NCI-H1105 (cell line): ENCODE measurements at regions not wholly inside any gene's neighbourhood (a gene's known extent, or its start where the extent isn't known, plus 50 kb on each side); places are given as distances from the start of the nearest gene placed in this dataset.

Experiments
- DNase-seq: peaks from one replicate; lab custom pipeline; 2025; lab: John Stamatoyannopoulos, UW

DNA sequence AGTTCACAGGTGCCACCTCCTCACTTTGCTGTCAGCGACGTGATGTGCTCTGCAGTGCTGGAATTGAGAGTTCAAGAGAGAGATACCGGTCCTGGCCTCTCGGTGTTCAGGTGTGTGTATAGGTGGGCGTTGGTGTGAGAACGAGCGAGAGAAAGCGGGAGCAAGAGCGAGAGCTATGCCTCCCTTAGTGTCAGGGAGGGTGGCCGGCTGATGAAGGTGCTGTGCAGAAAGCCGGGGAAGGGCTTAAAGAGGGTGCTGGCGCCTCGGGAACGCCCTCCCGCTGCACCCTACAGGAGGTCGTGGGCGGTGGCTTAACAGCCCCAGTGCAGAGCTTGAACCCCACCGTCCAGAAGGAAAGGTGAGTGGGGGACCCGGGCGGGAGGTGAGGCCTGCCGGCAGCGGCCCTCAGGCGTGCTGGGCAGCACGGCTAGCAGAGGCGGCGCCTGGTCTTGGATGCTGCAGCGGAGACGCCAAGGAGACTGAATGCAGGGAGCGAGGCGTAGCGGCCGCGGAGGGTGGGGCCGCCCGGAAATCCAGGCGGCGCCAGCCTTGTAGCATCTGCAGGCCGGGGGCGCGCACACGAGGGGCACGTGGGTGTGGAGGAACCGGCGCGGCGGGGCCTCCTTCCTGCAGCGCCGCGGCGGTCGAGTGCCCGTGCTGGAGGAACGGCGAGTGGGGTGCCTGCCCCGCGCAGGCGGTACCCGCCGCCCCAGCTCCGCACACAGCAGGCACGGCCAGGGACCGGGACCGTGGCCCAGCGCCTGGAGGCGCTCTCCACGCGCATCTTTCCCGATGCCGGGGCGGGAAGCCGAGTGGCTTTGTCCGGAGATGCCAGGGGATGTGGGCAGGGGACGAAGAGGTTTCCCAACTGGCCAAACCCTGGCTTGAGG, 246.8 kb upstream of the TOPAZ1 start:
- peak; percentile 48 for DNase-seq

DNA sequence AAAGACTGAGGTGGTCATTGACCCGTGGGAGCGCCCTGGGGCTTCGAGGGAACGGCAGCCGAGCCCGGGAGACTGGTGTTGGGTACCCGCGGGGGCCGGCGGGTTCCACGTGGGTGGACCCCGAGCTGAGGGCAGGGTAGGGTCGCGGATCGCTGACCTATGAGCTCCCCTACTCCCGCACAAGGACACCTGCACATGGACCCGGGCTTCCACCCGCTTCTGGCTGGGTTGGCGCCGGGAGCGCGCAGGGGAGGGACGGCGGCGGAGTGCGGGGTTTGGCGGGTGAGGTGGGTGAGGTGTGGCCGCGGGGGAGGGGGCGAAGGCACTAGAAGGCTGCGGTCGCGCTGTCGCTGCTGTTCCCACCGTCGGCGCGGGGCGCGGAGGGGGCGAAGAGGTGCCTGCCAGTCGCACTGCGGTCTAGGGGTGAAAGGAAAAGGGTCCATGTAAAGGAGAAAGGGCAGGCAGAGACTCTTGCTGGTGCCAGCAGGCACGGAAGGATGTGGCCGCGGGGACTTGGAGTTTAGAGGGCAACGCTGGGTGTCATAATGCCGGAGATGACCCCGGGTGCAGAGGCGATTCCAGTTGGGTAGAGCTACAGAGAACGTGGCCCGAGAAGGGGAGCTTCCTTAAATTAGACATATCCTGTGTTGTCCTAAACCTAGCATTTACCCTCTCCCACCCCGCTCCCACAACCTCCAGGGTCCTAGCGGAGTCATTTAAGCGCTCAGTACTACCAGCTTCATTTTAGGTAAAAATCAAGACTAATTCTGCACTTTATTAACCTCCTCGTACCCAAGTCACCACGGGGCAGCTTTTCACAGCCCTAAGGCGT, 245.9 kb upstream of the TOPAZ1 start:
- peak; percentile 7 for DNase-seq

DNA sequence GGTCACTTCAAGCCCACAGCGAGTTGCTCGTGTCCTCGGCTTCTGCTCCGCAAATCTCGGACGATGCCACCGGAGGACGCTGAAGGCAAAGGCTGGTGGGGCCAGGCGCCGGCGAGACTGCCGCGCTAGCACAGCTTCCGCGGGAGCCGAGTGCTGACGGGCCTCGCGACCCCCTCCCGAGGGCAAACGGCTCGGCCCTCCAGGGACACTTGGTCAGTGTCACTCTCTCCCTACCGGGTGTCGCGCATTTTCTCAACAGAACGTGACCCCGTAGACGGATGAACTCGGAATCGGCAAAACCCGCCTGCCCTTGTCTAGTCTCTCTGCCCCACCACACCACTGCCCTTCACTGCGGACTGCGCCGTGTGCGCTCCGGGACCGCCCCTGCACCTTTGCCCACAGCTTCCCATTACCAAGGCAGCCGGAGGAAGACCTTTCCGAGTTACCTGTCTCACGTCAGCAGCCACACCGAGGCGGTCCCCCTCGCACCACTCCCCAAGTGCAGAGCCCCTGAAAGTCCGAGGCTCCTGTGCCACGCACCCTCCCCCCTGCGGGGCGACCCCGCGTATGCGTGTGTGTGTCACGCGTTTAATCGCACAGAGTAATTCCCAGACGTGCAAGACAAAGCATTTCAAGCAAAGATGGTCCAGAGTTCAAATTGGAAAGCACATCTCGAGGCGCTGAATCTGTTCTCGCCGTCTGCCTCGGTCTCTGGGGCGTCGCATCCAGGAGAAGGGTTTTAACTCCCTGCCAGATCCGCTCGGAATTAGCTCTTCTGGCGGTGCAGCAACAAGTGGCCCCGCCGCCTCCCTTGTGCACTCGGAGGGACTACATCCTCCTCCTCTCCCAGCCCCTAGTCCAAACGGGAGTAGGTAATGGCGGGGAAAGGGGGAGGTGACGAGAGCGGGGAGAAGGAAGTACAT, 245.0 kb upstream of the TOPAZ1 start:
- peak; percentile 32 for DNase-seq

DNA sequence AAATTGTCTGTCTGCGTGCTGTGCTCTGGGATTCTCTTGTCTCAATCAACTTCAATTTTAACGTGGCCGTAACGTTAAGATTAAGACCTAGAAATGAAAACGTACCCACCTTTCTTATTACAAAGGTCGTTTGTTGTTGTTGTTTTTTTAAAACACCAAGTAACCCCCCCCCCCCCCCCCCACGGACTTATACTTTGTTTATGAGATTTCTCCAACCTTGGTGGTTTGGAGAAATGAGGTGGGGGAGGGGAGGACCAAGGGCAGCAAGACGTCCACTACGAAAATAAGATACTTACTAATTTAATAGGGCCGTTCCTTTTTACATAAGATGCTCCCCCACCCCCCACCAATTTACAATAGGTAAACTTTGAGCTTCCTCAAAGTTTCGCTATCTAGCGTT, 244.4 kb upstream of the TOPAZ1 start:
- DNase-seq: no peak

DNA sequence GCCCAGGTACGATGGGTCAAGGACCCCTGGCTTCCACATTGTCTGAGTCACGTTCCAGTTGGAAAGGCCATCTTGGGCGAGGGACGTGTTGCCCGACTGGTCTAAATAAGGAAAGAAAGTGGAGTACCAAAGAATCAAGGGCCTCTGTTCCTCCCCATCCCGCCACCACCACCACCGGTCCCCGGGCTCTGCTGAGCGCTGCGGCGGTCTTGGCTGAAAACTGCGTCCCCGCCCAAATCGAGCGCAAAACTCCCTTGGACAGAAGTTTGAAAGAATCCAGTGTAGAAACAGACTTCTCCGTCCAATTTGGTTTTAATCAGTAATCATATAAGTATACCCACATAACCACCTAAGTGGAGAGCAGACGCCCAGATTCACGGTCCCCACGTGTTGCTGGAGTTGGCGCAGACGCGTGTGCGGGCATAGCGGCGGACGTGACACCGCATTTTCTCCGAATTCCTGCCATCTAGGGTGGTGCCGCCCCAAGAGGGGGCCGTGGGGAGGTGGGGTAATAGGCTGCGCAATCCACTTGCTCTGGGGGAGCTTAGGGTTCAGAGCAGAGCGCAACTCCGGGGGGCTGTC, 243.8 kb upstream of the TOPAZ1 start:
- DNase-seq: no peak

DNA sequence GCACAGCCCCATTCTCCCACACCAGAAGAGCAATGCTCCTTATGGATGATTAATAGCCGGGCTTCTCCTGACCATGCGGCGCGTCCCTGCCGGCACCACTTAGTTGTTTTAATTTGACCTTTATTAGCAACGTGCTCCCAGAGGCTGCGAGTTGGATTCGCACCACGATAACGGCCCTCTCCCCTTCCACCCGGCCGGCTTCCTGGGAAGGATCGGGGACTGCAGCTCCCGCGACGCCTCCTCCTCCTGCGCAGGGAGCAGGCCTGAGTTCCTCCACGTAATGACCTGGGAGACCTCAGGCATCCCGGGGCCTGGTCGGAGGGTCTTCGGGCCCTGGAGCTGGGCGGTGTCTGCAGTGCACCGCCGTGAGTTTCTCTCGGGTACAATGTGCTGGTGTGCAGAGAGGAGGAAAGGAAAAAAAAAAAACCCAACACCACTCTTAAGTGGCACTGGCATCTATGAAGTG, 243.3 kb upstream of the TOPAZ1 start:
- DNase-seq: no peak

DNA sequence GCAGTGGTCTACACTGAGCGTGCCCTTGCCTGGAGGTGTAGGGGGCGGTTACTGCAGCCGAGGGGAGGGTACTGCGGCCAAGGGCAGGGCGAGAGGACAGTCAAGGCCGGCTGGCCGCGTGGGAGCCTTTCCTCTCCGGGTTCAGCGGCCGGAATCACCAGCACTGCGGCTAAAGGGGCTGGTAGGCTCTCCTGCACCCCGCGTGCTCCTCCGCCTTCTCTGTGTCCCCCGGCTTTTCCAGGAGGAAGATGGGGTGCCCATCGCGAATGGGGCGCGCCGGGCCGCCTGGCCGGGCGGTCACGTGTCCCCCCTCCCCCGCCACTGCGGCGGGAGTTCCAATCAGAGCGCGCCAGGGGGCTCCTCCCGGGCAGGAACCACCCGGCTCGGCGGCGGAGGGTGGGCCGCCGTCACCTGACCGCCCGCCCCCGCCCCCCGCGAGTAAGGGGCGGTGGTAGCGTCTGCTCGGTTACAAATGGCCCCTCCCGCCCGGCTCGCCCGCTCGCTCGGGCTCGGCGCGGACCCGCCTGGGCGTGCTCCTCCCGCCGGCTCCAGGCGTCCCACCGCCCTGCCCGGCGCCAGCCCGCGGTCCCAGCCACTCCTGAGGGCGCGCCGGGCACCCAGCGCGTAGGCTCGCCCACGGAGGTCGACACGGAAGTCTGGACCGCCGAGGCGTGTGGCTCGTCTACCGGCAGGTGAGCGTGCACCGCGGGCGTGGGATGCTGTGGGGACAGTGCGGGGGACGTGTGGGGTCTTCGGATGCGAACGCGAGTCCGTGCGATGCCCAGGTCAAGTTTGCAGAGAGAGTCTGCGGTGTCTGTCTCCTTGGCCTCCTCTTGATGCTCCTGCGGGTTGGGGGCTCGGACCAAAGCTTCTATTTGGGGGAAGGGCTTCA, 242.6 kb upstream of the TOPAZ1 start:
- peak; percentile 68 for DNase-seq

DNA sequence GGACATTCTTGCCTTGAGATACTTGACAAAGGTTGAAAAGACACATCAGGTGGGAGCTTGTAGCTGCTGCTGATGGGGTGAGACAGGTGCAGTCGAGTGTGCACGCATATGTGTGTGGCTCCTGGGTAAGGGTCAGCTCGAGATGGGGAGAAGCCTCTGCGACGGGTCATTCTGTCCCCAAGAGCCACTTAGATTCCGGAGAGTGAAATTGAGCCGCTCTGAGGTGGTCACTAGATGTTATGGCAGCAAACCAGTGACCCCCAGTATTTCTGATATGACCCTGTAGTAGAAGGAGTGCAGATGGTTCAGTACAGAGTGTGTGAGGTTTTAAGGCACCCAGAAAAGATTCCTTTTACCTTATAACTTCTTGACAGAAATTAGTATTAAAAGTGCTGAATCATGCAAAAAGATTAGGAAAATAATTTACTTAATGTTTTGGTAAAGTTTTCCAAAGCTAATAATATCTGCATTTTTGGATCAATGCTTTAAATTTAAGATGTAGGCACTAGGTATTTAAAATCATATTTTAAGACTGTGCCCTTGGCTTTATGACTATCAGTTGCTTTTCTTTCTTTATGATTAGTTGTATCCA, 241.9 kb upstream of the TOPAZ1 start:
- no peak for DNase-seq

DNA sequence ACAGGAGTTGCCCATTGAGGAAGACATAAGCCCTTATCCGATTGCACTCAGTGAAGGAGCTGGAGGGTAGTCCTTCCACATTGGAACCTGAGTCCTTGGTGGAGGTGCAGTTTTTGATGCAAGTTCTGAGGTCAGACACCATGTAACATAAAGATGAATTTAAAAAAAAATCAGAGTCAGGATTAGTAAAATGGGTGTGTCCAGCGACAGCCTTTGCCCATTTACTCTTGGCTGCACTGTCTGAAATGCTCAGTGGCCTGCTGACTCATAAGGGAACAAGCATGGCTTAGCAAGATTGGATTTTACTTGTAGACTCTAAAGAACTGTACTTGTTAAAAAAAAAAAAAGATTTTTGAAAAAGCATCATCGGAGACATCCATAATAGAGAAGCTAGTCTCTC, 241.1 kb upstream of the TOPAZ1 start:
- no peak for DNase-seq

DNA sequence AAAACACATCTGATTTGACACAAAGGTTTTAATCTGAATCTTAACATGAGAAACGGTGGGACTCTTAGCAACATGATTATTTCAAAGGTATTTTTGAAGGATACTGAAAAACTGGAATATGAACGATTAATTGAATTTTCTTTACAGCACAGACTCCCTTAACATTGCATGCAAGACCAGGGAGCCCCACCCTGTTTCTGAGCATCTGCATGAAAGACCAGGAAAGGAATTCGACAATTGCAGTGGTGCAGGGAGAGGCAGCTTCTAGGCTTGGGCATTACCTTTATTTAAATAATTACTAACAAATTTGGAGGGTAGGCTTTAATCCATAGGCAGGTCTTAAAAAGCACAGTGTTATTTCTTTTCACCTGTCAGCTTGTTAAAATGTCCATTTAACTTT, 240.6 kb upstream of the TOPAZ1 start:
- no peak for DNase-seq

DNA sequence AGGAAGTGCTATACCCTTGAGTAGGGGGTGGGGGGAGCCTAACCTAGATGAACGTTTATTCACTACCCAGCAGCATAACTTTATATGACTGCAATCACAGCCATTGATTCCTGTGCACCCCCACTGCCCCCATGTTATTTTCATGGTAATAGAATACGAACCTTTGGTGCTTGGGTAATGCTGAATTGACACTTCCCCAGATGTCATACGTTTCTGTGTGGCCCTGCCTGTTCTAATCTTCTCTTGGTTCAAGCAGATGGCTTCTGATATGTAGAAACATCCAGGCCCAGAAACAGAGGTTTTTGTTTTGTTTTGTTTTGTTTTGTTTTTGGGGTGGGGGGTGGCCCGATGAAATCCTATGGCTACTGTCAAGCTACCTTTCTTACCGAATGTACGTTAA, 237.9 kb upstream of the TOPAZ1 start:
- no peak for DNase-seq

DNA sequence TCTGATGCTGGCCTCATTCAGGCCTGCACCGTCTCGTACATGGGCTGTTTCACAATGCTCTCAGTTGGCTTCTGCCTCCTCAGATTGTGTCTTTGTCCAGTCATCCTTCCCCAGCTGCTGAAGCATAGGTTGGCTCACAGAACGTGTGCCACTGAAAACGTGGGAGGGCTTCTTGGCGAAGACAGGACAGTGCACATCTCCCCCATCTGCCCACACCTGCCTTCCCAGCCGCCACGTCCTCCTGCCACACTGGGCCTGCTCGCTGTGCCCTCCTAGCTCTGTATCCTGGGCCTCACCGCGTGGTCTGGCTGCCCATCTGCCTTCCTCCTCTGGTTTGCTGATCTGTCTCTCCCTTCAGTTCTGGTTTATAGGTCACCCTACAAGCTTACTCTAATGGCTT, 230.0 kb upstream of the TOPAZ1 start:
- DNase-seq: no peak

DNA sequence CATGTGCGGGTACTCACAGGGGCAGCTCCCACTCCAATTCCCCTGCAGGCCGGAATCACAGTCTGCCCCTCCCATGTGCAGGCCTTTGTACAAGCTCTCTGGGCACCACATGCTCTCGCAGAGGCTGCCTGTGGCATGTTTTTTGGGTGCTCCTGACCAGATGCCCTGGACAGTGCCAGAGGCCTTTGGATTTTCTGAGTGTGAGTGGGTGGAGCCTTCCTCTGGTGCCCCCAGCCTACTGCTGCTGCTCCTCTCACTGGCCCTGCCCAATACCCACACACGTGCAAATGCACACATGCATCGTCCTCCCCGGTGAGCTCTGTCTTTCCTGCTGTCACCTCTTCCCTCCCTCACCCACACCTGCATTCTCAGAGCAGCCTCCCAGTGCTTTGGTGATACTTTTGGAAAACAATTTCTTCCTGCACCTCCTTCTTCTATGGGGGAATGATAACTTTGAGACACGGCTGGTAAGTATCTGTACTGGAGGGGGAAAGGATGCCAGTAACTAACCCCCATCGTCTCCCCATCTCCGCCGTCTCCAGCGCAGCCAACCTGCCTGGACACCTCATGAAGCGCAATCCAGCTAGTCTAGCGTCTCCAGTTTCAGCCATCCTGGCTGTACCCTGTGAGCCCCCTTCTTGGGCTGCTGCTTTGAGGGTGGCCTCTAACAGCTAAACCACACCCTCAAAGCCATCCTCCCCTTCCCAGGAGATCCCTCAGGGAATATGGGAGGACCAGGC, 229.4 kb upstream of the TOPAZ1 start:
- DNase-seq: no peak

DNA sequence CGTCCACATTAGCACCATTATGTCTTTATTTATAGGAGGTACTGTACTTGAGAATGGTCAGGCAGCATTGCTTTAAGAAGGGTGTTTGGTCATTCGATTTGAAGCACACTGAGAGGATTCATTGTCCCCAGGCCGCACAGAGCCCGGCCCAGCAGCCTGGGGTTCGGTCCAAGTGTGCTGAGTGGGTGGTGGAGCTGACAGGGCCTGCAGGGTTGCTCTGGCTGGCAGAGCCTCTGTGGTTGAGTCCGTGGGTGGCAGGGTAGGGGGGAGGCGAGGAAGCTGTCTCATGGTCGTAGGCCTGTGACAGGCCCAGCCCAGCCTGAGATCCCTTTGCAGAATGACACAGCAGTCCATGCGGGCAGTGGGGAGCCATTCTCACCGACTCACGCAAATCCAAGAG, 227.7 kb upstream of the TOPAZ1 start:
- no peak for DNase-seq

DNA sequence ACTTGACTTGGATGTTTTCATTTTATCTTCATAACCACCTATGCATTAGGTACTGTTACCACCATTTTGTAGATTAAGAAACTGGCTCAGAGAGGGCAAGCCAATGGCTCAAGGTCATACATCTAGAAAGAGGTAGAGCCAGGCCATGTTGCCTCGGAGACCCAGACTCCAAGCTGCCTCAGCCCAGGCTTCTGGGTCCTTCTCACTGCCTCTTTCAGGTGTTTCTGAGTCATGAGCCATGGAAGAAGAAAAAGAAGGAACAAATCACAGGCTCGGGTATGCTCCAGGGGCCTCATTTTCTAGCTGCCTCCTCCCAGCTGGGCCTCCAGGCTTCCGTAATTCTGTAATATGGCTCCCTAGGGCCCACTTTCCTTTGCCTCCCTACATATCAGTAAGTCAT, 226.5 kb upstream of the TOPAZ1 start:
- DNase-seq: no peak

DNA sequence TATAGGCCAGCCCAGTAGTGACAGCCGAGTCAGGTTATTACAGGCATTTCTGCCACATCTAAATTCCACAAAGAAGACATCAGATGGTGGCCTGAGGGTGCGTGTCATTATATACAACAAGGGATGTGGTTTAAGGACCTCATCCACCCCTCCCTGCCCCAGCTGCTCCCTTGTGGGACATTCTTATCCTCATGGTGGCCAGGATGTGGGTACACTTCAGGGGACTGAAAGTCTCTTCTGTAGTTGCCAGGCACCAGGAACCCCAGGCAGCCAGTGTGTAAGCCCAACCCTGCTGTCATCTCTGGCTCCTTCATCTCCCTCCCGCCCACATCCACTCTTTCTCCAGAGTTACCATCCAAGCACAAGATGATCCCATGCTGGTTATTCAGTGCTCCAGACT, 224.9 kb upstream of the TOPAZ1 start:
- DNase-seq: no peak

DNA sequence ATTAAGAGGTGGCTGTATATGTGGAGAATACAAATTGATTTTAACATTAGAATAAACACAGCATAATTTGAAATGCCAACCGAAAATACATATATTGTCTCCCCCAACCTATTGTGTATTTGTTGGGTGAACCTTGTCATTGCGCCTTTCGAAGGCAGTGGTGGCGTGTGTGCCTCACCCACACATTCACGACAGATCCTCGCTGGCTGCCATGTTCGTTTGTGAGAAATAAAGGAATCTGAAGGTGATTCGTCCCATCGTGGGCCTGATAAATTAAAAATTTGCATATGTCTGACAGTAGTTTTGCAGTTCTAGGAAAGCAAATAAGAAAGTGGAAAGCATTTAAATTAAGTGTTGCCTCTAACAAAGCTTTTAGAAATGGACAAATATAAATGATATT, 222.8 kb upstream of the TOPAZ1 start:
- no peak for DNase-seq

DNA sequence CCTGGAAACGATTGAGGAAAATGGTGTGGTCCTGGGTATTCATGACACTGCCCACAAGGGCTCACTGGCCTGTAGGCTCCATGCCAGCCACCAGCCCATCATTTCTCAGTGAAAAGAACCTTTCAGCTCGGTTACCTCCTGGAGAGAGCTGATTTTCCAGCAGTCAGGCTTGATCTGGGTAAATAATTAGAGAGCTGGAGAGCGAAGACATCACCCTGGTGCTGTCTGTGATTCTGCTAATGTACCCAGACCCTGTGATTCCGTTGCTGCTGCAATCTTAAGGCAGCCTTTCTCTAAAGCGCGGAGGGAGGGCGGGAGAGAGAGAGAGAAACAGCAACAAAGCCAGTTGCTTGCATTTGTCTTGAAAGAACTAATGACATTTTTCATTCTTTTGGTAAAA, 221.9 kb upstream of the TOPAZ1 start:
- no peak for DNase-seq

DNA sequence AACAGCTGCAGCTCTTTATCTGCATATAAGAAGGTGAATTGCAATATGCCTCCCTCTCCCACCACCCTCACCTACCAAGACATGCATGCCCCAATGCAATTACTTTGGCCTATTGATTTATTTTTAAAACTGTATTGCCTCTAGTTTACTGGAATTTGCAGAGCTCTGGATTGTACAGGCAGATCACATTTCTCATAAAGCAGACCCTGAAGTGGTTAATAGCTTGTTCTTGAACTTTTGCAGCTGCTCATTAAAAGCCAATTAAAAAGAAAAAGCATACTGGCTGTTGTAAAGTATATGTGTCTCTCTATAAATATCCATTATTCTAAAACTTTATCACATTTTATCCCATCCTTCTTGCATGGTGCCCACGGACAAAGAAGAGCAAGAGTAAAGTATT, 221.5 kb upstream of the TOPAZ1 start:
- DNase-seq: no peak
